ENCODE measurements at regions not wholly inside any gene's neighbourhood (a gene's known extent, or its start where the extent isn't known, plus 50 kb on each side); places are given as distances from the start of the nearest gene placed in this dataset.
"Not testable (repeated sequence)": the region's sequence is repeated elsewhere in the genome, so short reads cannot be mapped to it uniquely, and the experiment has no call there.

GRCh38 chrX:110519906-110520452 is 161.3 kb downstream of the RTL9 start:
- DNase-seq = no peak

- DNase-seq = not testable (repeated sequence)
Observed at GRCh38 chrX:110520652-110521051, 162.0 kb downstream of the RTL9 start.

- DNase-seq = no peak
Observed at GRCh38 chrX:110531873-110532580, 173.4 kb downstream of the RTL9 start.

- no peak for DNase-seq
Observed at GRCh38 chrX:110532581-110532931, 173.9 kb downstream of the RTL9 start.

GRCh38 chrX:110536816-110537215 is 178.2 kb downstream of the RTL9 start:
- no peak for DNase-seq

GRCh38 chrX:110541266-110541665 is 182.6 kb downstream of the RTL9 start:
- no peak for DNase-seq

GRCh38 chrX:110550854-110551253 is 192.2 kb downstream of the RTL9 start:
- not testable (repeated sequence) for DNase-seq

GRCh38 chrX:110557864-110558263 is 199.2 kb downstream of the RTL9 start:
- no peak for DNase-seq

GRCh38 chrX:110558406-110558805 is 199.8 kb downstream of the RTL9 start:
- DNase-seq = no peak

GRCh38 chrX:110561034-110561433 is 202.4 kb downstream of the RTL9 start:
- no peak for DNase-seq

GRCh38 chrX:110563282-110563681 is 204.6 kb downstream of the RTL9 start:
- DNase-seq = no peak

- DNase-seq = no peak
Observed at GRCh38 chrX:110568441-110568840, 209.8 kb downstream of the RTL9 start.

- no peak for DNase-seq
Observed at GRCh38 chrX:110569506-110569905, 210.9 kb downstream of the RTL9 start.

GRCh38 chrX:110578270-110578669 is 217.3 kb downstream of the CHRDL1 start:
- DNase-seq = no peak

- DNase-seq = no peak
Observed at GRCh38 chrX:110584083-110584482, 211.5 kb downstream of the CHRDL1 start.

- no peak for DNase-seq
Observed at GRCh38 chrX:110588164-110588563, 207.5 kb downstream of the CHRDL1 start.

GRCh38 chrX:110588853-110589252 is 206.8 kb downstream of the CHRDL1 start:
- DNase-seq = no peak

GRCh38 chrX:110600745-110601310 is 194.8 kb downstream of the CHRDL1 start:
- DNase-seq = no peak

- DNase-seq = no peak
Observed at GRCh38 chrX:110614596-110614995, 181.0 kb downstream of the CHRDL1 start.

Data from SHP77 (cell line).